ENCODE measurements at regions not wholly inside any gene's neighbourhood (a gene's known extent, or its start where the extent isn't known, plus 50 kb on each side); places are given as distances from the start of the nearest gene placed in this dataset.

- DNase-seq (ENCODE audit: low spot score), result no peak
These were observed 311.9 kb upstream of the HDAC4 start for GRCh38 chr2:239712755-239713154.

- DNase-seq (ENCODE audit: low spot score), result no peak
These were observed 311.2 kb upstream of the HDAC4 start for GRCh38 chr2:239711911-239712570.

- DNase-seq (ENCODE audit: low spot score), result no peak
These were observed 310.4 kb upstream of the HDAC4 start for GRCh38 chr2:239710953-239711861.

GRCh38 chr2:239706367-239706766 lies 305.5 kb upstream of the HDAC4 start:
- no peak for DNase-seq (ENCODE audit: low spot score)

GRCh38 chr2:239704737-239705136 lies 303.9 kb upstream of the HDAC4 start:
- DNase-seq (ENCODE audit: low spot score), result no peak

- DNase-seq (ENCODE audit: low spot score), result no peak
These were observed 303.0 kb upstream of the HDAC4 start for GRCh38 chr2:239703834-239704233.

GRCh38 chr2:239700686-239701345 lies 300.0 kb upstream of the HDAC4 start:
- peak; percentile 58 for DNase-seq (ENCODE audit: low spot score)

- DNase-seq (ENCODE audit: low spot score), result no peak
These were observed 296.8 kb upstream of the HDAC4 start for GRCh38 chr2:239697399-239698164.

- no peak for DNase-seq (ENCODE audit: low spot score)
These were observed 295.9 kb upstream of the HDAC4 start for GRCh38 chr2:239696559-239697207.

GRCh38 chr2:239695728-239696240 lies 295.0 kb upstream of the HDAC4 start:
- no peak for DNase-seq (ENCODE audit: low spot score)

GRCh38 chr2:239695106-239695727 lies 294.4 kb upstream of the HDAC4 start:
- DNase-seq (ENCODE audit: low spot score), result no peak

- DNase-seq (ENCODE audit: low spot score), result no peak
These were observed 293.7 kb upstream of the HDAC4 start for GRCh38 chr2:239694487-239694886.

- no peak for DNase-seq (ENCODE audit: low spot score)
These were observed 293.1 kb upstream of the HDAC4 start for GRCh38 chr2:239693761-239694415.

GRCh38 chr2:239693330-239693729 lies 292.5 kb upstream of the HDAC4 start:
- no peak for DNase-seq (ENCODE audit: low spot score)

GRCh38 chr2:239692919-239693318 lies 292.1 kb upstream of the HDAC4 start:
- no peak for DNase-seq (ENCODE audit: low spot score)

GRCh38 chr2:239692362-239692851 lies 291.6 kb upstream of the HDAC4 start:
- no peak for DNase-seq (ENCODE audit: low spot score)

GRCh38 chr2:239691720-239692119 lies 290.9 kb upstream of the HDAC4 start:
- no peak for DNase-seq (ENCODE audit: low spot score)

GRCh38 chr2:239690651-239691631 lies 290.1 kb upstream of the HDAC4 start:
- DNase-seq (ENCODE audit: low spot score), result peak; percentile 11

- DNase-seq (ENCODE audit: low spot score), result no peak
These were observed 289.2 kb upstream of the HDAC4 start for GRCh38 chr2:239689985-239690384.
